Stimulated activated CD4-positive, alpha-beta T cell treated with anti-CD3 and anti-CD28 coated beads, Interleukin-15, amount 100 ng/mL, for 1 hour (primary cell): ENCODE measurements at regions not wholly inside any gene's neighbourhood (a gene's known extent, or its start where the extent isn't known, plus 50 kb on each side); places are given as distances from the start of the nearest gene placed in this dataset.
"Not testable (repeated sequence)": the region's sequence is repeated elsewhere in the genome, so short reads cannot be mapped to it uniquely, and the experiment has no call there.

Experiments used
- DNase-seq, 2 donors: peaks; one replicate each; pipeline ENCODE4 v3.0.0-alpha.2; 2020; ENCODE audit warnings: low read depth in 1 of 2, low spot score in 1 of 2

DNA sequence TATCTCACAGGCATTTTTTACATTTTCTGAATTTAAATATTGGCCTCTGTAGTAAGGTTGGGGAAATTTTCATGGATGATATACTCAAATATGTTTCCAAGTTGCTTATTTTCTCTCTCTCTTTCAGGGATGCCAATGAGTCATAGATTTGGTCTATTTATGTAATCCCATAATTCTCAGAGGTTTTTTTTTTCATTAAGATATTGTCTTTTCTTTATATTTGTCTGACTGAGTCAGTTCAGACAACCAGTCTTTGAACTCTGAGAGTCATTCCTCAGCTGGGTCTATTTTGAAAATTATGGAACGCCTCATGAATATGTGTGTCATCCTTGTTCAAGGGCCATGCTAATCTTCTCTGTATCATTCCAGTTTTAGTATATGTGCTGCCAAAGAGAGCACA is 223.2 kb downstream of the PCSK1 start:
- no peak for DNase-seq

DNA sequence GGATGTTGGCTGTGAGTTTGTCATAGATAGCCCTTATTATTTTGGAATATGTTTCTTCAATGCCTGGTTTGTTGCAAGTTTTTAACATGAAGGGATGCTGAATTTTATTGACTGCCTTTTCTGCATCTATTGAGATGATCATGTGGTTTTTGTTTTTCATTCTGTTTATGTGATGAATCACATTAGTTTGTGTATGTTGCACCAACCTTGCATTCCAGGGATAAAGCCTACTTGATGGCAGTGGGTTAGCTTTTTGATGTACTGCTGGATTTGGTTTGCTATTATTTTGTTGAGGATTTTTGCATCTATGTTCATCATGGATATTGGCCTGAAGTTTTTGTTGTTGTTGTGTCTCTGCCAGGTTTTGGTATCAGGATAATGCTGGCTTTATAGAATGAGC is 225.6 kb downstream of the PCSK1 start:
- DNase-seq: no peak

DNA sequence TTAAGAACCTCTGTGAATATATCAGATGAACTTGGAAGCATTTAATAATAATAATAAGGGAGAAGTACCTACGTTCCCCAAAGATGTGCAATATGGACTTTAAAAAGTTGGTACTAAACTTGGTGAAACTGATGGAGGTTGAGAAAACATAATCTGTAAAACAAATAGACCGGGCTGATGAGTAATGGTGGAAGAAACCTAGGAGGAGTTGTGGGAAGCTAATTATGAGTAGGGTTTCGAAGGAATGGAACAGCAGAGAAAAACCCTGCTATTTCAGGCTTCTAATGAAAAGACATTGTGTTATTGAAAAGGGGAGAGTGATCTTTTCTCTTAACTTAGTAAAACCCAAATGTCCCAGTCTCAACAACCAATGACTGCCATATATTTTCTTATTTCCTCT is 229.3 kb downstream of the PCSK1 start:
- DNase-seq: no peak

DNA sequence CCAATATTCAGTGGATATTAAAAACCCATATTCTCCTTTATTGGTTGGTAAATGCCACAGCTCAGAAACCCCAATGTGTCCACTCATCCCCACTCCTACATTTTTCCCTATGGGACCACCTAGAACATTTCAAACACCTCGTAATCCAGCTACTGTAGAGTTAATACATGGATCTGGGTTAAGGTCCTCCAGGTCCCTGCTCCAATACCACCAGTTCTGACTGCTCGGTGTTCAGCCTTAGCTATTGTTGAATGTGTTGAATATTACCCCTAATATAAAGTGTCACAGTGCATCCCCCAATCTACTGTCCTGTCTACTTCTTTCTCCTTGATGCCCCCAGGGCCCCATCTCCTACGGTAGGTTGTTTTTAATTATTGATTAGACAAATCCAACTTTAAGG is 231.5 kb downstream of the PCSK1 start:
- DNase-seq: no peak

DNA sequence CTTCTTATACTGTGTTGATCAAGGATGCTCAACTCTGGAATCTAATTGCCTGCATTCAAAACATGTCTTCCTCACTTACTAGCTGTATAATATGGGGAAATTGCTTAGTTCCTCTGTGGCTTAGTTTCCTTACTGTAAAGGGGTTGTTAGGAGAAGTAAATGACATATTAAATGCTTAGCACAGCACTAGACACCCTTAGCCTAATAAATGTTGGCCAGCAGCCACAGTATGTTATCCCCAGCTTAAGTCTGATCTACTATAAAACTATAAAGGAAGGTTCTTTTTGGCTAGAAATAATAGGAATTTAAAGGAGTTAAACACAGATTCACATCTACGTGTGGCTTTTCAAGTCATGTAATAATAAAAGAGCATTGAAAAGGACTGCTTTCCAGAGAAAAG is 232.4 kb downstream of the PCSK1 start:
- no peak for DNase-seq

DNA sequence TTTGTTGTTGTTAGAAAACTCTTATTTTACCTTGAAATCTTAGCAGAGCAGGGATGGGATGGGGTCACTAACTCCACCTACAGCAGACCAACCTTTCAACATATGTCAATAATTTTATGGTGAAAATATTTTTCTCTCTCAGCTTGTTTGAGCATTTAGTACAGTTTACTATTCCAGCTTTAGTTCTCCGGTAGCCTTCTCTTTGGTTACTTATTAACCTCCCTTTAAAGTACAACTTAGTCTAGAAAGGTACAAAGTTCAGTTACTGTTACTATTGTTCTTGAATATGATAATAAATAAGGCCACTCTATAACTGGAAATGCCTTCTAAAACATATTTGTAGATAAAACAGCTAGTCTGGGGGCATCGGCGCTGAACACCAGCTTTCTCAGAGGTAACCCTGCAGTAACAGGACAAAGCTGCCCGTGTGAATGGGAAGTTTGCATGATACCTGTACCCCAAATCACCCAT is 233.3 kb downstream of the PCSK1 start:
- DNase-seq: no peak

DNA sequence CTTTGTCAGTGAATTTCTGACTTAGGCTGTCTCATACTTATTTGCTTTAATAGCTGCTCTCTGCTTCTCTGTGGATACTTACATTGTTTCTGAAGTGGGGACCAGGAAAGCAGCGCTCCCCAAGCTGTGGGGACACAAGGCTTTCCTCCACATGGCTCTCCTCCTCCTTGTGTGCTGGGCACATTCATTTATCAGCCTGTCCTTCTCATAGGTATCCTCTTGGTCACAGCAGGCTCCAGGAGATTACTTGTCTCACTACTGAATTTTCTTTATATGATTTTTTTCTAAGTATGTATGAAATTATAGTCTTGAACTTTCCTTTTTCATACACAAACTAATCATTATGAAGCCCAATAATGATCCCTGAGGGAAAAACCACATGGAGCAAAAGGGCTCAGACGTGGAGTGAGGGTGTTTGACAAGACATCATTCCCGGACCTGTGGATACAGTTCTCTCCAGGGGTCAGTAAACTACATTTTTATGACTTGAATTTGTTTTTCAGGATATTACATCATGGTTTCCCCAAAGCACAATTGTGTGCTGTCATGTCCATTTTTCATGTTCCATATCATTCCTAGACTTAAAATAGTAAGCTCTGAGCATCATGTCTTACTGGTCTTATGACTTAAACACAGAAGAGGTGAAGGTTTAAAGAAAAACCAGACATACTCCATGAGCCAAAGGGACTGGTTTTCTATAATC is 234.5 kb downstream of the PCSK1 start:
- no peak for DNase-seq

DNA sequence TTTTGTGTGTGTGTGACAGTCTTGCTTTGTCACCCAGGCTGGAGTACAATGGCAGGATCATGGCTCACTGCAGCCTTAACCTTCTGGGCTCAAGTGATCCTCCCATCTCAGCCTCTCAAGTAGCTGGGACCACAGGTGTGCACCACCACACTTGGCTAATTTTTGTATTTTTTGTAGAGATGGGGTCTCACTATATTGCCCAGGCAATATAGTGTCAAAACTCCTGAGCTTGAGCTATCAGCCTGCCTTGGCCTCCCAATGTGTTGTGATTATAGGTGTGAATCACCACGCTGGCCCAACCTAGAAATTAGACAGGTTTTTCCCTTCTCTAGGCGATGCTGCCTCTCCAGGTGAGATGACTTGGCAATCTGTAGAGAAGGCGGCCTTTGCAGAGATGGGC is 235.3 kb downstream of the PCSK1 start:
- DNase-seq: not testable (repeated sequence)

DNA sequence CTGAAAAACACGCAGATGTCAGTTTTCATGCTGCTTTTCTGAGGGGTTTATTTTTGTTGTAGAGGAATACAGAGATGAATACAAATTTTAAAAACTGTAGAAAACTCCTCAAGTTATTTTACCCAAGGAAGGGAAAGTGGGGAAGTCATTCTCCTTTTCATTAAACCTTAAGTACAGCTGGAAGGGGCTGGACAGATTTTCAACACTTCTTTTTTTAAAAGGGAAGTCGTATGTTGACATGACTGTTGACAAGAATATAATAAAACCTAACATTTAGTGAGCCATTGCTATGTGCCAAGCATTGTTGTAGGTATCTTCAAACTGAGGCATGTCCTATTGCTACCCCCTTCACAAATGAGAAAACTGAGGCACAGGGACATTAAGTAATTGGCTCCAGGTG is 235.7 kb upstream of the ELL2 start:
- no peak for DNase-seq

DNA sequence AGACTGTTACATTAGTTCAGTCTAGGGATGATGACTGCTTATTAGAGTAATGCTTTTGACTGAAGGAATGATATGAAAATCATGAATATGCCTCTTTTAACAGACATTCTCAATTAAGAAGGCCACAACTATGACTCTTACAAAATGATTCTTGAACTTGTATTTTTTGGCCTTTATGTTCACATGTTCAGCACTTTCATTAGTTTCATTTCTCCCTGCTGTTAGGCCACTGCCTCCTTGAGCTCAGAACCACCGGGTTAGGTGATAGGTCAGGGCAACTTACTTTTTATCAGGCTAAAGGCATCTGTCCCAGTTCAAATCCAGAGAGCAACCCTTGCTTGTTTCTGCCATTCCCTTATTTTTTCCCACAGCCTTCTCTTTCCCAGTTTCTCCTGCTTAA is 235.2 kb upstream of the ELL2 start:
- DNase-seq: no peak

DNA sequence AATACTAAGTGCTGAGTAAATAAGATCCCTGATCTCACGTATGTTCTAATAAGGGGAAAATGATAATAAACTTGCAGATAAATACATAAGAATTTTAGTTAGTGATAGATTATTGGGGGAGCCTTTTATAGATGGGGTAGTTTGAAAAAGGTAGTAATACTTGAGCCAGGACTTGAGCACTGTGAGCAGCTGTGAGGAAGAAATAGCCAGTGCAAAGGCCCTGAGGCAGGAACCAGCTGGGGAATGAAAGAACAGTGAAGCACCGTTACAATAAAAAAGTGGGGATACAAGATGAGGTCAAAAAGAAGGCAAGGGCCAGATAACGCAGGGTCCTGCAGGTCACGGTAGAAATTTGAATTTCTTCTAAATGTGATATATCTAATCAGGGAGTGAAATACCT is 234.8 kb upstream of the ELL2 start:
- no peak for DNase-seq

DNA sequence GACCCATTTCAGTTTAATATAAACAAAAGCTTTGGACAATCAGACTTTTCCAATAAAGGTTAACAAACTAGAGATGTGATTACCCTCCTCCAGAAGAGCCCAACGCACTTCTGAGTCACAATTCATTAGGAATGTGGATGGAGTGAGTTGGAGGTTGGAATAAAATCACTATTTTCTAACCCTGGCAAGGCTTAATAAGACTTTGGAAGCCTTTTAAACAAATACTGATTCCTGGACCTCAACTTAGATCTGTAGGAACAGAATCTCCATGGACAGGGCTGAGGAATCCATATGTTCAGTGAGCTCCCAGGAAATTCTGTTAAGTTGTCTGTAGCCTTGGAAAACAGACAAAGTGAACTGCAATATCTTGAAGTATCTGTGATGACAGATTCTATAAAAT is 233.5 kb upstream of the ELL2 start:
- no peak for DNase-seq

DNA sequence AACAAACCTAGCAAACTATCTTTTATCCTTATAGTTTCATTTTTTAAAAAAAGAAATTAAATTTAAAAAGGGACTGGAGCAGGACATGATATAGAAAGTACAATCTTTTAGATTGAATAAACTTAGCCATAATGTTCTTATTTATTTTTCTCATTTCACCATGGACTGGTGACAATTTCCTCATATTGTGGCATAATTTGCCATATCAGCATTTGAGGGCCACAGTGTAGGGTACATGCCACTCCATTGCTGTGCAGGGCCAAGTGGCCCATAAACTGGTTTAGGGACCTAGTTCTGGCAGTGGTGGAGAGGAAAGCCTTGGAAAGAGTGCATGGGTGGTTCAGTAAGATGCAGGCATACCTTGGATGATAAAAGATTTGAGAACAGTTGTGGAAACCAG is 232.9 kb upstream of the ELL2 start:
- DNase-seq: no peak

DNA sequence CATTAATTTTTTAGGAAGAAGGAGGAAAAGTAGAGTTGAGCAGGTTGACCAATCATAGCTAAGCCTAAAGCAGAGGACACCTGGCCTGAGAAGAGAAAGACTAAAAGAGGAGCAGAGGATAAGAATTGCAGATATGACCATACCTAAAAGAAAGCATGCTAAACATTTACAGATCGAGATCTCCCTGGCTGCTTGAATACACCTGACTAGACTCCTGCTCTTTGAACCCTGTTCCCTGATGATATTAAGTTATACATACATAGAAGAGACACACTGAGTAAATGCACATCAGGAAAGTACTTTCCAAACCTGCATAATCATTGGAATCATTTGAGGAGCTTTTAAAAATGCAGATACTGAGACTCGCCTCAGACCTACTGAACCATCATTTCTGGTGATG is 232.3 kb upstream of the ELL2 start:
- no peak for DNase-seq

DNA sequence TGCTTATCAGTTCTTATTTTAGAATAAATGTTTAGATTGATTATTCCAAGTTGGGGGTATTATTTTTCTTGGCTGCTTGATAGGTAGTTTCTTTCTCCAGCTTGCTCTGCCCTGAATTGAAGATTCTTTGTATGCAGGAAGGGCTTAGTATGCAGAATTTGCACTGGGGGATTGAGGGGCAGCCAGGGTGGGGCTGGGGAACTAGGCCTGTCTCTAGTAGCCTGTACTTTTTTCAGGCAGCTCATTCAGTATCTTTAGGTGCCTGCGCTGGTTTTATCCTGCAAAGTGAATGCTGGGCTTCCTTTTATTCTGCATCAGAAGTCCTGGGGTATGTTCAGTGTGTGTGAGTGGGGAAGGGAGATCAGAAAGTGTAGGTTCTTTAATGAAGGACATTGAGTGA is 228.3 kb upstream of the ELL2 start:
- DNase-seq: no peak

DNA sequence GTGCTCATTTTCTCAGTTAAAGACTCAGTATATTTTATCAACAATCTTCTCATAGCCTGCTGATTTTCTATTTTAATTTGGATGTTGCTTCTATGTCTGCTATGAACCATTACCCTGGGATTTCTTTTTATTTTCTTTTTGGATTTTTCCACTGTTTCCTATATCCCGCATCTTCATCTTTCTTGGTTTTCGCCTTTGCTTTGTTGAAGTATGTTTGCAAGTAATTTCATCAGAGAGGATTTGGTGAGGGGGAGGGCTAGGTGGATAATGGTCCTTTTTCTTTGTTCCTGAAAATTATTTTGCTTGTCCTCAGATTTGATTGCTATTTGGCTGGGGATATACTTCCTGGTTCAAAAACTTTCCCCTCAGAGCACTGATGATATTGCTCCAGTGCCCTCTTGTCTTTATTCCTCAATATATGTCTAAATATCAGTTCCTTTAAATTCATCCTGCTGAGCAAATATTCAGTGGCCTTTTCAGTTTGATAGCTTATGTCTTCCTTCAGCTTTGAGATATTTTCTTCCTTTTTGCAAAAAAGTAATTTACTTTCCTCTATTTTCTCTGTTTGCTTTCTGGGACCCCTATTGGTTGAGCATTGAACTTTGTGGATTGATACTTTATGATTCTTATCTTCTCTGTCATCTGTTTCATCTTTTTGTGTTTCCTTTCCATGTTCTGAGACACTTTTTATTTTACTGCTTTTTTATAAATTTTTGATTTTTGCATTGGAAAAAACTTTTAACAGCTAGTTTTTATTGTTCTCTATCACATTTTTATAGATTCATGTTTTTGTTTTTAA is 227.6 kb upstream of the ELL2 start:
- no peak for DNase-seq

DNA sequence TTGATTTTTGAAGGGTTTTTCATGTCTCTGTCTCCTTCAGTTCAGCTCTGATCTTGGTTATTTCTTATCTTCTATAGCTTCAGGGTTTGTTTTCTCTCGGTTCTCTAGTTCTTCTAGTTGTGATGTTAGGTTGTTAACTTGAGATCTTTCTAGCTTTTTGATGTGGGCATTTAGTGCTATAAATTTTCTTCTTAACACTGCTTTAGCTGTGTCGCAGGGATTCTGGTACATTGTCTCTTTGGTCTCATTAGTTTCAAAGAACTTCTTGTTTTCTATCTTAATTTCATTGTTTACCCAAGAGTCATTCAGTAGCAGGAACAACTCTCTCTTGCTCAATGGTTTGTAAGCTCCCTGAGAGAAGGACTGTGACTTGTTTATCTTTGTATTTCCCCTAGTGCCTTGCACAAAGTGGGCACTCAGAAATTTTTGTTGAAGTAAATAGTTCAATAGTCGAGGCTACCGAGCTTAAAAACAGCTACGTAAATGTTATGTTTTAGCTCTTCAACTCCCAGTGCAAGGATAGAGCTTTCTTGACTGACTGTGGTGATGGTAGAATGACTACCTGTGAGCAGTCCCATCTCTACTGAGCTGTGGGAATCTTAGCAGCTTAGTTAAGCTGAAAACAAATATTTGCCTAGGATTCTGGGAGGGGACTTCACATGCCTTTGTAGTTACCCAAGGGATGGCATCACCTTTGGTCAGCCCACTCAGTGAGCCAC is 225.8 kb upstream of the ELL2 start:
- no peak for DNase-seq

DNA sequence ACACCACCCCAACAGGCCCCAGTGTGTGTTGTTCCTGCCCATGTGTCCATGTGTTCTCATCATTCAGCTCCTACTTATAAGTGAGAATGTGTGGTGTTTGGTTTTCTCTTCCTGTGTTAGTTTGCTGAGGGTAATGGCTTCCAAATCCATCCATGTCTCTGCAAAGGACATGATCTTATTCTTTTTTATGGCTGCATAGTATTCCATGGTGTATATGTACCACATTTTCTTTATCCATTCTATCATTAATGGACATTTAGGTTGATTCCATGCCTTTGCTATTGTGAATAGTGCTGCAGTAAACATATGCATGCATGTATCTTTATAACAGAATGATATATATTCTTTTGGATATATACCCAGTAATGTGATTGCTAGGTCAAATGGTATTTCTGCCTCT is 222.9 kb upstream of the ELL2 start:
- DNase-seq: not testable (repeated sequence)

DNA sequence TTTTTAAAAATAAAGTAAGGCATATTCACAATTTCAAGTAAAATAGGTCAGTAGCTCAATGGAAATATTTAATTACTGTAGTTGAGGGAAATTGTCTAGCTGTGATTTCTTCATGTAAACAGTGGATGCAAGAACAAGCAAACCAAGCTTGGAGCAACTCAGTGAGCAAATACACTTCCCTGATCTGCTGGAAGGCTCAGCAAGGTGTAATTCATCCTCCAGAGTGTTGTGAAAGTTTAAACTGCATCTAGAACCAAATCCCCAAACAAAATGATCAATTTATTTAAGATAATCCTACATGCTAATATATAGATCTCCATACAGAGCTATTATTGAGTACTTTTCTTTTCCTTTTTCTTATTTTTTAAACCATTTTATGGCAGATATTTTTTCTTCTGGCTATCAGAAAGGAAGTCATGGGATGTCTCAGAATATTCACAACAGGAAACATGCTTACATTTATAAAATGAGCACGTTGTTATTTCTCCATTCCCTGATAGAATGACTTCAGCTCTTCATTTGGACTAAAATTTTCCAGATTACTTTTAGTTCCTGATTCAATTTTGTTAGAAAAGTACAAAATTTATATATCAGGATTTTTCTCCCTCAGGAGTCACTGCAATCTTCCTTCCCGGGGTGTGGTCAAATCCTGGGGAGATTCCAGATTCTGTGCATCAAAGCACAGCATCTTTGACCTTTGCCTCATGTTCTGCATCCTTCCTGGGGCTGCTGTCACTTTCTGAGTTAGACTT is 219.2 kb upstream of the ELL2 start:
- no peak for DNase-seq

DNA sequence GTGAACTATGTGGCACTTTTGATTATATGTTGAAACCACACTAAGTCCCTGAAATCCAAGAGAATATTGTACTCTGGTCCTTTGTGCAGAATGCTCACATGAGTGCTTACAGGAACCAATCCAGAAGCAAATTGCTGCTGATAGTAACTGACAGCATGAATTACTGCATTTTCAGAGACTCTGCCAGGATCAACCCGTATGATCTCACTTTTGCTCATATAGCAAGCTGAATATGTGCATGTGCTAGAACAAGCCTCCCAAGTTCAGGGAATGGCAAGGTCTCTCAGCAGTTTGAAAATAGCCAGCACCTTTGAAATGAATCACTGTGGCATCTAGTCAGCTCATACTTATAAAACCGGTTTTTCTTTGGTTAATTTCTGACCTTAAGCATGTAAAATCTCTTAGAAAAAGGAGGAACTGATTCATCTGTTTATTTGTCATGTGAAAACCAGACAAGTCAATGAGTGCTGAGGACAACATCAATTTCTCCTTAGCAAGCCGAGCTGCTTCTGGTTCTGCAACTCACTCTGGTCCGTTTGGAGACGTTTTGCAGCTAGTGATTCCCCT is 215.7 kb upstream of the ELL2 start:
- DNase-seq: no peak

DNA sequence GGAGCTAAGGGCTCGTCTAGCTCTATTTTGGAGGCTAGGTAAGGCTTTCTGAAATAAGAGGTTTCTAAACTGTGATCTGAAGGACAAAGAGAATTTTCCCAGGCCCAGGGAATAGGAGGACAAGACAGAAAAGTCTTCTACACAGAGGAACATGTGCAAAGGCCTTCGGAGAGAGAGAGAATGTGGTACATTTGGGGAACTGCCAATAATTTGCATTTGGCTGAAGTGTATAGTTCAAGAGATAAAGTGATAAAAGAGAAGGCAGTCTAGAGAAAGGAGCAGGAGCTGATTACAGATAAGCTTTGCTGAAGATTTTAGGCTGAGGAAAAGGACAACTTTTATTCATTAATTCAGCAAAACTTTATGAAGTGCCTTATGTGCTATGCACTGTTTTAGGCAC is 214.4 kb upstream of the ELL2 start:
- DNase-seq: no peak
